Stimulated activated effector memory CD8-positive, alpha-beta T cell treated with anti-CD3 and anti-CD28 coated beads, Interleukin-12 subunit alpha, Interleukin-12 subunit beta, amount 100 ng/mL, for 72 hours (primary cell): ENCODE measurements at regions not wholly inside any gene's neighbourhood (a gene's known extent, or its start where the extent isn't known, plus 50 kb on each side); places are given as distances from the start of the nearest gene placed in this dataset.
"Not testable (repeated sequence)": the region's sequence is repeated elsewhere in the genome, so short reads cannot be mapped to it uniquely, and the experiment has no call there.

Experiments used
- ATAC-seq: fragments of 150-1000 bp; cut with Tn5 transposase; 2 replicates; pipeline ENCODE4 v1.10.0; 2021
- DNase-seq, 2 donors: peaks; one replicate each; pipeline ENCODE4 v3.0.0; 2021 to 2022; ENCODE audit warnings: low spot score in 2 of 2
- H3K27ac Mint-ChIP-seq: one replicate; pipeline ENCODE4 v1.8.0; 2022; ENCODE audit warnings: mild to moderate bottlenecking, mixed read lengths
- H3K36me3 Mint-ChIP-seq: one replicate; pipeline ENCODE4 v1.8.0; 2022; ENCODE audit warnings: mild to moderate bottlenecking, mixed read lengths
- H3K4me1 Mint-ChIP-seq: one replicate; pipeline ENCODE4 v1.8.0; 2022; ENCODE audit warnings: mixed read lengths
- H3K4me3 Mint-ChIP-seq: one replicate; pipeline ENCODE4 v1.8.0; 2022; ENCODE audit warnings: mild to moderate bottlenecking, mixed read lengths
- H3K9me3 Mint-ChIP-seq: one replicate; pipeline ENCODE4 v1.8.0; 2022; ENCODE audit warnings: mixed read lengths

GRCh38 chr9:42239445-42240260 is 56.2 kb downstream of the SPATA31A6 start:
- DNase-seq, H3K27ac Mint-ChIP-seq, H3K4me3 Mint-ChIP-seq, H3K4me1 Mint-ChIP-seq, H3K36me3 Mint-ChIP-seq, H3K9me3 Mint-ChIP-seq, ATAC-seq: not testable (repeated sequence)

GRCh38 chr9:42240261-42240579 is 56.8 kb downstream of the SPATA31A6 start:
- H3K27ac Mint-ChIP-seq, H3K36me3 Mint-ChIP-seq, H3K4me3 Mint-ChIP-seq, DNase-seq, ATAC-seq, H3K9me3 Mint-ChIP-seq, H3K4me1 Mint-ChIP-seq: not testable (repeated sequence)

- not testable (repeated sequence) for H3K4me1 Mint-ChIP-seq, ATAC-seq, H3K9me3 Mint-ChIP-seq, H3K4me3 Mint-ChIP-seq, H3K27ac Mint-ChIP-seq, H3K36me3 Mint-ChIP-seq, DNase-seq
These were observed 59.8 kb downstream of the SPATA31A6 start for GRCh38 chr9:42243211-42243610.

GRCh38 chr9:42243822-42244221 is 60.4 kb downstream of the SPATA31A6 start:
- H3K9me3 Mint-ChIP-seq, ATAC-seq, H3K4me1 Mint-ChIP-seq, H3K27ac Mint-ChIP-seq, H3K36me3 Mint-ChIP-seq, H3K4me3 Mint-ChIP-seq, DNase-seq: not testable (repeated sequence)

- not testable (repeated sequence) for H3K4me1 Mint-ChIP-seq, H3K4me3 Mint-ChIP-seq, DNase-seq, H3K27ac Mint-ChIP-seq, H3K9me3 Mint-ChIP-seq, H3K36me3 Mint-ChIP-seq, ATAC-seq
These were observed 85.3 kb downstream of the SPATA31A6 start for GRCh38 chr9:42268729-42269128.

GRCh38 chr9:42269171-42269570 is 85.7 kb downstream of the SPATA31A6 start:
- not testable (repeated sequence) for H3K27ac Mint-ChIP-seq, H3K36me3 Mint-ChIP-seq, DNase-seq, ATAC-seq, H3K4me3 Mint-ChIP-seq, H3K4me1 Mint-ChIP-seq, H3K9me3 Mint-ChIP-seq

GRCh38 chr9:42273191-42273590 is 89.7 kb downstream of the SPATA31A6 start:
- not testable (repeated sequence) for H3K36me3 Mint-ChIP-seq, H3K9me3 Mint-ChIP-seq, ATAC-seq, H3K27ac Mint-ChIP-seq, DNase-seq, H3K4me1 Mint-ChIP-seq, H3K4me3 Mint-ChIP-seq

GRCh38 chr9:42275141-42275540 is 91.7 kb downstream of the SPATA31A6 start:
- ATAC-seq (no peak), DNase-seq (no peak)
- H3K9me3 Mint-ChIP-seq: no peaks in the 10 kb centered on the region
- no peaks in the 10 kb centered on the region for H3K4me1 Mint-ChIP-seq
- no peak overlapping the region for H3K4me3 Mint-ChIP-seq
- no peaks in the 10 kb centered on the region for H3K36me3 Mint-ChIP-seq
- H3K27ac Mint-ChIP-seq: no peak overlapping the region

GRCh38 chr9:42282531-42283178 is 99.2 kb downstream of the SPATA31A6 start:
- not testable (repeated sequence) for H3K4me3 Mint-ChIP-seq, ATAC-seq, H3K4me1 Mint-ChIP-seq, H3K9me3 Mint-ChIP-seq, DNase-seq, H3K36me3 Mint-ChIP-seq, H3K27ac Mint-ChIP-seq

- not testable (repeated sequence) for DNase-seq, ATAC-seq, H3K27ac Mint-ChIP-seq, H3K9me3 Mint-ChIP-seq, H3K4me3 Mint-ChIP-seq, H3K4me1 Mint-ChIP-seq, H3K36me3 Mint-ChIP-seq
These were observed 99.7 kb downstream of the SPATA31A6 start for GRCh38 chr9:42283179-42283543.

- not testable (repeated sequence) for ATAC-seq, H3K36me3 Mint-ChIP-seq, H3K9me3 Mint-ChIP-seq, H3K4me1 Mint-ChIP-seq, DNase-seq, H3K27ac Mint-ChIP-seq, H3K4me3 Mint-ChIP-seq
These were observed 102.8 kb downstream of the SPATA31A6 start for GRCh38 chr9:42286145-42286845.

GRCh38 chr9:42288002-42288864 is 104.8 kb downstream of the SPATA31A6 start:
- H3K4me3 Mint-ChIP-seq, H3K4me1 Mint-ChIP-seq, H3K27ac Mint-ChIP-seq, H3K9me3 Mint-ChIP-seq, H3K36me3 Mint-ChIP-seq, DNase-seq, ATAC-seq: not testable (repeated sequence)

- not testable (repeated sequence) for H3K4me3 Mint-ChIP-seq, H3K27ac Mint-ChIP-seq, H3K9me3 Mint-ChIP-seq, H3K36me3 Mint-ChIP-seq, DNase-seq, ATAC-seq, H3K4me1 Mint-ChIP-seq
These were observed 105.4 kb downstream of the SPATA31A6 start for GRCh38 chr9:42288865-42289229.

- not testable (repeated sequence) for DNase-seq, ATAC-seq
These were observed 116.7 kb downstream of the SPATA31A6 start for GRCh38 chr9:42300124-42300523.

GRCh38 chr9:42306625-42307024 is 123.2 kb downstream of the SPATA31A6 start:
- H3K4me3 Mint-ChIP-seq, ATAC-seq, H3K9me3 Mint-ChIP-seq, H3K27ac Mint-ChIP-seq, H3K36me3 Mint-ChIP-seq, H3K4me1 Mint-ChIP-seq, DNase-seq: not testable (repeated sequence)

More at GRCh38 chr9:42300124-42300523, 116.7 kb downstream of the SPATA31A6 start:
- not testable (repeated sequence) for H3K36me3 Mint-ChIP-seq, H3K4me3 Mint-ChIP-seq, H3K27ac Mint-ChIP-seq, H3K4me1 Mint-ChIP-seq, H3K9me3 Mint-ChIP-seq
